ENCODE measurements at regions not wholly inside any gene's neighbourhood (a gene's known extent, or its start where the extent isn't known, plus 50 kb on each side); places are given as distances from the start of the nearest gene placed in this dataset.

DNA sequence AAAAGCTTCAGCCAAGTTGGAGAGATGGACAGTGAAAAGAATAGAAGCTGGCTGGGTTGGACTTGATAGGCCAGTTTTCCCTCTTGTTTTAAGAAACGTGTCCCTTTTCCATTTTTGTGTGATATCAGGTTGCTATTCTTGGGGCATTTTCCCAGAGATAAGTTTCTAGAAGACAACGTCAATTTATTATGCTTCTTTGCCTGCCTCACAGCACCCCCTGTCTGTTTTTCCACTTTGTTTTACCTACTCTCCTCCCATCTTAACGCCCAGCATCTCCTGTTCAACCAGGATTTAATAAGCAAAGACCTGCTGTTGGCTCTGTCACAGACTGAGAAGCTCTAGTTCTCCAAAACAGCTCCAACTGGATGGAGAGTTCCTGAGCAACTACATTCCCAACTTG lies 317.8 kb upstream of the ZNF521 start:
- TF ChIP-seq CTCF (IDR thresholded peaks at IDR 0.05; ENCODE audit: control extremely low read depth, extremely low read depth, low read depth, missing control alignments), result no peak
- POLR2A ChIA-PET, result no interaction called here
- CTCF ChIA-PET, result interaction anchor here (1.5 kb wide), 1 partner anchor 12 kb away, joined by 4 read pairs; no protein-coding TSS in a partner anchor
- DNase-seq (ENCODE audit: extremely low spot score), result no peak

GRCh38 chr18:25662272-25662671 lies 310.3 kb upstream of the ZNF521 start:
- ChIA-PET CTCF (no interaction called here), POLR2A (no interaction called here)
- no peak for DNase-seq (ENCODE audit: extremely low spot score)
- no peak for TF ChIP-seq CTCF (IDR thresholded peaks at IDR 0.05; ENCODE audit: control extremely low read depth, extremely low read depth, low read depth, missing control alignments)

GRCh38 chr18:25661831-25662230 lies 309.9 kb upstream of the ZNF521 start:
- TF ChIP-seq CTCF (IDR thresholded peaks at IDR 0.05; ENCODE audit: control extremely low read depth, extremely low read depth, low read depth, missing control alignments), result no peak
- no peak for DNase-seq (ENCODE audit: extremely low spot score)
- ChIA-PET CTCF (no interaction called here), POLR2A (no interaction called here)

DNA sequence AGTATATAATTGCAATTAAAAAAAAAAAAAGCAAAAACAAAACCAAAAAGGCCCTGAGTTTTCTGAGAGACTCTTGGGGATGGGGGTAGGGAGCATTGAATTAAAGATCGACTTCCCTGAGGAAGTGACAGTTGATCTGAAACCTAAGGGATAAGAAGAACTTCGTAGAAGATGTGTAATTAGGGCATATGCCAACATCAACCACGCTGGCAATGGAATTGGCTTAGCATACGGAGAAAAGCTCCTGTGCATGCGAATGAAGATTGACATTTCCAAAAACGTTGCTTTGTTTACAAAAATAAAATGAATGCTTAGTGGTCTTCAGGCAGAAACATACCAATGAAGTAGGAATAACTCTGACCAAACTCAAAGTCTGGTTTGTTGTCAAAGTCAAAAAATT lies 307.6 kb upstream of the ZNF521 start:
- CTCF ChIA-PET, result no interaction called here

DNA sequence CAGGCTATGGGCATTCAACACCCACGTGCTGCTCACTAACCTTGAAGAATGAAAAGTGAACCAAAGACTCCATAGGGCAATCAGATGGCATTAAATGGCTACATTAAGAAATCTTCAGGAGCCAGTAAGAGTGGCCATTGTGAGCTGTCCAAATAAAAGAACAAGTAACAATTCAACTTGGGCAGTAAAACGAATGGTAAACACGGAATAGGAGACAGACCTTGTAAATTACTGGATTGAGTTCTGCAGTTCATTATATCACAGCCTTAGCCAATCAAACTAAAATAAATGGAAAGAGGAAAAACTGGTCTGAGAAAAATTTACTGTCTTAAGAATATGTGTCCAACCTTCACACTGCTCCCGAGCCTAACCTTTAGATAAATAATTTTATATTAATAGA lies 306.5 kb upstream of the ZNF521 start:
- DNase-seq (ENCODE audit: extremely low spot score), result no peak
- ChIA-PET CTCF (interaction anchor here (1.5 kb wide), 1 partner anchor 12 kb away, joined by 4 read pairs; no protein-coding TSS in a partner anchor), POLR2A (no interaction called here)
- TF ChIP-seq CTCF (IDR thresholded peaks at IDR 0.05; ENCODE audit: control extremely low read depth, extremely low read depth, low read depth, missing control alignments), result no peak

More for the DNA sequence above, 307.6 kb upstream of the ZNF521 start:
- DNase-seq (ENCODE audit: extremely low spot score), result no peak
- no peak for TF ChIP-seq CTCF (IDR thresholded peaks at IDR 0.05; ENCODE audit: control extremely low read depth, extremely low read depth, low read depth, missing control alignments)
- POLR2A ChIA-PET, result no interaction called here

GRCh38 chr18:25651553-25651952 lies 299.6 kb upstream of the ZNF521 start:
- TF ChIP-seq CTCF (IDR thresholded peaks at IDR 0.05; ENCODE audit: control extremely low read depth, extremely low read depth, low read depth, missing control alignments), result no peak
- no peak for DNase-seq (ENCODE audit: extremely low spot score)
- POLR2A ChIA-PET, result no interaction called here
- CTCF ChIA-PET, result no interaction called here

Data from GM10248 (cell line).